MV-4-11 (cell line): ENCODE measurements at regions not wholly inside any gene's neighbourhood (a gene's known extent, or its start where the extent isn't known, plus 50 kb on each side); places are given as distances from the start of the nearest gene placed in this dataset.
A peak's percentile ranks its signal among the peaks of the same experiment; 100 is the strongest.

ENCODE experiments used
- DNase-seq: peaks from one replicate; lab custom pipeline; 2025; lab: John Stamatoyannopoulos, UW

DNA sequence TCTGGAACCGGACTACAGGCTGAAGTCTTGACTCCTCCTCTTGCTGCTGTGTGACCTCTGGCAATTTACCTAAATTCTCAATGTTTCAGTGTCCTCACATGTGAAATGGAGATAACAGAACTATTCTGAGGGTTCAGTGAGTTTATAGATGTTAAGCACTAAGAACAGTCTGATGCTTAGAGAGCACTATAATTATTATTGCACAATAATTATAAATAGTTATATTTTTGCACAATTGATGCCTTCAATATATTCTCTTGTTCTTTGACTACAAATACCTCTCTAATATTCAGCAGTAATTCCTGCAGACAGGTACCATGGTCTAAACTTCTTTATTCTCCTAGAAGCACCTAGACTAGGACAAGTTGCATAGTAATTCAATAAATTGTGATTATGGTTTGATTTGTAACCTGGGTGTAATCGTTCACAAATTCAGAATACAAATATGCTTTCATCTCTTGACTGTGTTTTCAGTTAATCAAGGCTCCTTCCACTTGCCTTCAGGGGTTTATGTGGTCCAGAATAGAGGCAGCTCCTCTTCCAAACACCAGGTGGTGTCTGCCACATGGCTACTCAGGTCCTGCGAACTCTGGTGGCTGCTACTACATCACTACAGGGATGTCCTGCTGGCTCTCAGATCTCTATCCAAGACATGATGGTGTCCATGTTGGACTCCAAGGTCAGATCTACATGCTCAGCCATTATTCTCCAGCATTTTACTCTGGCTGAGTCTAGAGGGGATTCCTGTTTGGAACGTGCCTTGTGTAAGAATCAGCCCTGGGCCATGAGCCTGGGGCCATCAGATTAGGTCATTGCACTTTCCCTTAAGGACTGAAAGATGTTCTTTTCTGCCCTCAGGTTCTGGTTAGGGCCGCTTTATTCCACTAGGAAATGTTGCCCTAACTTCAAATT lies 103.4 kb downstream of the QRFPR start:
- peak; percentile 24 for DNase-seq

DNA sequence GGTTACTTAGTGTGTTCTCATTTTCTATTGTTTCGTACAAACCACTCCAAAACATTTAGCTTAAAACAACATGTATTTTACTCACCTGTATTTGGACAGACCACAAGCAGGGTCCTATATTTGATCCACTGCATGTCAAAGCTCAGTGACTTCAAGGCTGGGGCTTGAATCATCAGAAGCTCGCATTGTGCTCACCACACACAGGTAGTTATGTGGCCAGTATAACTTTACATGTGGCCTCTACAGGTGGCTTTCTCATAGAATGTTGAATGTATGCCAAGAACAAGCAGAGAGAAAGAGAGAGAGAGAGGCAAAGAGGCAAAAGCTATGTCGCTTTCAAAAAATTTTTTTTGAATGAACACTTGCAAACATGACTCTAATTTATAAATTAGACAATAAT lies 107.6 kb downstream of the QRFPR start:
- no peak for DNase-seq

- DNase-seq: no peak
Observed at GRCh38 chr4:121272526-121272925, 108.3 kb downstream of the QRFPR start.

DNA sequence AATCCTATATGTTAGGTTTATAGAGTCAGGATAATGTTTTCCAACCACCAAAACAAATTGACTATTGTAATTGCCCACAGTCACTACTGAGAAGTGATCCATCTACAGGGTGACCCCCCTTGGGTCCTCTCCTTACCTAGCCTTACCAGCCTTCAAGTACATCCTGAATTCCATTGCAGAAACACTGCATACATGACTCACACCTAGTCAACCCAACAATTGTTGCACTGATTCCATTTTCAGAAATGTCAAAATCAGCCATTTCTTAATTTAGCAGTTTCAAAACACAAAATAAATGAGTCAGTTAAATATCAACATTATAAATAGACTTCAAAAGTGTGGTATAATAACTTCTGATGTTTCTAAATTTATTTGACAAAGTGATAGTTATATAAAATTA lies 106.3 kb upstream of the TNIP3 start:
- DNase-seq: no peak

GRCh38 chr4:121269001-121269400 lies 104.9 kb upstream of the TNIP3 start:
- DNase-seq: no peak

GRCh38 chr4:121266982-121267381 lies 102.9 kb upstream of the TNIP3 start:
- no peak for DNase-seq

DNA sequence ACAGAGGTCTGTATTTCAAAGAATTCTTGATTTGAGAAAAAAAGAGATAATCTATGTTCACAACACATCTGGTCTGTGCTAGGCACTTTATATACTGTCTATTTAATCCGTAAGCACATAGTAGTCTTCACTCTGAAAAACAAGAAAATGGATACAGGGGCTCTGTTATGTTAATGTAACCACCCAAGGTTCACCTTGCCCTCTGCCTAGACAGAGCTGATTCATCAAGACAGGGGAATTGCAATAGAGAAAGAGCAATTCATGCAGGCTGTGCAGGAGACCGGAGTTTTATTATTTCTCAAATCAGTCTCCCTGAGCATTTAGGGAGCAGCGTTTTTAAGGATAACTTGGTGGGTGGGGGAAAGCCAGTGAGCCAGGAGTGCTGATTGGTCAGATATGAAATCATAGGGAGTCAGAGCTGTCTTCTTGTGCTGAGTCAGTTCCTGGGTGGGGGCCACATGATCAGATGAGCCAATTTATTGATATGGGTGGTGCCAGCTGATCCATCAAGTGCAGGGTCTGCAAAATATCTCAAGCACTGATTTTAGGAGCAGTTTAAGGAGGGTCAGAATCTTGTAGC lies 92.9 kb upstream of the TNIP3 start:
- no peak for DNase-seq

DNA sequence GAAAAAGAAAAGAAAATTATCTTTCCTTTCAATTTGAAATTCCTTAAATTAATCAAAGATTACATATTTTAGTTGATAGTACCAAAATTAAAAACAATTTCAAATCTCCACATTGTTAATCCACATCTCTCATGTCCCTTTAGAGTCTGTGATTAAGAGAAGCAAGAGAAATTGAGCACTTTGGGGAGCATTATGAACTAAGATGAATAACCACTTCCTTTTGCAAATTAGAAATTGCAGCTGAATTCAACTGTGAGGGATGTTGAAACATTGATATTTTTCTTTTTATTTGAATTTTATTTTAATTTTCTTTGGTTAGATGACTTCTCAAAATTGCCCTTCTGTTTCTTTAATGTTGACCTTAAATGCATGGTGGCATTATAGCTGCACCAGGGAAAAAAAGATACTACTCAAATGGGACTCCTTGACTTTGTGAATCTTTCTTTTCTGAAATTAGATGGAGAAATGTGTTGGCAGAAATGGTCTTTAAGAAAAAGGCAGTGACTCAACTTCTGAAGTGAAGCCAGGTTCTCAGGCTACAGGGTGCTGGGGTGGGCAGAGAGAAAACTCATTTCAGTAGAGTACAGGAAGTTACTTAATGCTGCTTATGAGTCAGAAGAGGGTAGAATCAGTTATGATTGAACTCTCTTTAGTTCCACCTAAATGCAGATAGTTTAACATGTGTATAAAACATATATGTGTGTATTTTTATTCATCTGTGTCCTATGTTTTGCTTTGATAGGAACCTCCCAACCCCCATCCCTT lies 92.0 kb upstream of the TNIP3 start:
- DNase-seq: peak; percentile 86

GRCh38 chr4:121253961-121254360 lies 89.8 kb upstream of the TNIP3 start:
- no peak for DNase-seq

DNA sequence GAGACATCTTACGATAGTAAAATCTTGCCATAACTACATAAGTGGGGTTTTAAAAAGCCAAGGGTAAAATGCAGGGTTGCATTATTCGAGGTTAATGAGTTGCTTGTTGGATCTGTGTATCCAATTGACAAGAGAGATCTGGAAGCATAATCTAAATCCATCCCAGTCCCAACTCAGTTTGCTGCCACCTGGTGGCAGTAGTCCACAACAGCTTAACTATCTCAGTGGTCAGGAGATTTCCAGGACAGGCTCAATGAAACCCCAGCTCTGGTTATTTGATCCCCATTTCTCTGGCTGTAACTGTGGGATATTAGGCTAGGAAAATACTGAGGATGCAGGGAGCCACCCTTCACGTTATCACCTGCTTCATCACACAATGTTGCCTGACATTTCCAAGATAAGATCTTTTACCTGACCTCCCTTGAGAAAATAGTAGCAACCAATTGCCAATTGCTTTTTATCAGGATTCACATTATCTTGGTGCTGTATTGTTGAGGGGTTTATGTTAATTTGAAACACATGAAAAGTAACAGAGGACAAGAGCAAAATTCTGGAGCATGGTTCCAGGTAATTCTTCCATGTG lies 88.2 kb upstream of the TNIP3 start:
- DNase-seq: peak; percentile 57

DNA sequence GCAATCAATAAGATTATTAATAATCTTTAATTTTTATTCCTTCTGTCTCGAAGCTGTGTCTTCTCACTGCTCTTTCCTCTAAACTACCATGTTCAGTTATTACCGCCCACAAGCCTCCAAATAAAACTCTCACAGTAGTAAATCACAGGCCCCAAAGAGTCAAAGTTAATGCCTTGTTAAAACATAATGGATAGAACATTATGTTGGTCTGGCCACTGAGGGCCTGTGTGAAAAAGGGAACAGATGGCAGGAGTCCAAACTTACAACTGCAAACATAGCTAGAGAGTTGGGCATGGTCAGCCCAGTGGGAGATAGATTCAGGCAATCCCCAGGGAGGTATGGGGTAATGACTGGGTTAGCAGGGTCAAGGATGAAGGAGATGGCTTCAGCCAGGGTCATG lies 84.6 kb upstream of the TNIP3 start:
- DNase-seq: no peak

DNA sequence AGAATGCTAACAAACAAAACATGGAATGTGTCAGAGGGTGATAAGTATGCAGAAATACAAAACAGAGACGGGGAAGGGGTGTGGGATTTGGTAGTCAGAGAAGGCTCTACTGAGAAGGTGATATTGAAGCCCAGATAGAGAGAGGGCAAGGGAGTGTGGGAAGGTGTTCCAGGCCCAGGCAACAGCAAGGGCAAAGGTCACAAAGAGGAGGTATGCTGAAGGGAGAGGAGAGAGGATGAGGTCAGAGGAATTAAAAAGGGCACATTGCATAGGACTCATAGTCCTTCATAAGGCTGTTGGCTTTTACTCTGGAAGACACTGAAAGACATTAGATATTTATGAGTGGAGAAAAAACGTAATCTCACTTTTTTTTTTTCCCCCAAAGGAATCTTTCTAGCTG lies 82.6 kb upstream of the TNIP3 start:
- DNase-seq: no peak

DNA sequence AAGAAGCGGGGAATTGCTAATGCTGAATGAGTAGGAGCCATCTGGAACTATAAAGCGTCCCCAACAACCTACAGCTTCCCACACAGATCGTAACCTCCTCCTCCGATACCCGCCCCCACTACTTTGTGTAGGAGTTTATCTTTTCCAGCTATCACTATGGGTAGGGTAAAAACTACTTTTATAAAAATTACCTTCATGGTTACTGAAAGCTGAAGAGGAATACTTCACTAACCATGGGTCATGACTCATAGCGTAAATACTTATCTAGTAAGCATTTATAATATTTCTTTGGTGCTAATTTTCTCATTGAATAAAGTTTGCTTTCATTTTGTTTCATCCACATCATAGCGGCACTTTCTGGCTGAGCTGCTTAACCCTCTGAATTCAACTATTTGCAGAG lies 79.4 kb upstream of the TNIP3 start:
- DNase-seq: no peak

DNA sequence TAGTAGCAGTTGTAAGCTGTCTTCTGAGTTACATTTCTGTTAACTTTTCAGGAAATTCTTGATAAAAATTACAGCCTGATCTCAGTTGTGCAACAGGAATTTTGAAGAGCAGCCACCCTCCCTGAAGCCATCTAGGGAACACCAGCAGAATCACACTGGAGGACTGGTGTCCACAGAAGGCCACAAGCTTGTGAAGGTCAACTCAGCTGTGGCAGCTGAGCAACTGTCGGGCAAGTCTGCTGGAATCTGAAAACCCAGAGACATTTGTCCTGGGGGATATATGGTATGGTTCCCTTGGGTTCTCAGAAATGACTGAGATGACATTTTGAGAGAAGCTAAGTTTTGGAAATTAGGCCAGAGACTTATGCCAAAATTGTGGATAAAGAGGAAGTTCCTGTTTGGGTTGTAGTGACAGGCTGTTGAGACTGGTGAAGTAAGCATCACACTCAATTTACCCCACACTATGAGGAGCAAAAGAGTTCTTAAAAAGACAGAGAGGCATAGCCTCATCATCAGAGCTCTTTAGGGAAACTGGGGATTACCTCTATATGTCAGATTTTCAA lies 78.1 kb upstream of the TNIP3 start:
- DNase-seq: peak; percentile 36

DNA sequence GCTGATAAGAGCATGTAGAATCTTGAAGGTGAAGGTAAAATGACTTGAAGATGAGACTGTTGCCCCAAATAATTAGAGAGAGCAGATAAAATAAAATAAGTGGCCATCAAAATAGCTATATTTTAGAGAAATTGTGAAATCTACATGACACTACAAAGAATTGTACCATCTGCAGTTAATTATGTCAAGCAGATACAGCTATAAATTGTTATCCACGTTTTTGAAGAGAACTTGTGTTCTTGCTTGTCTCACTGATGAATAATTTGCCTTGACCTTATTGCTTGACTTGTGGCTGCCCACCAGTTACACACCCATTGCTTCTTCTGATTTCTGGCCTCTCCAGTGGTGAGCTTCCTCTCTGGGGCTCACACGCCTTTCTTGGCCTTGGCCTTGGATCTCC lies 75.8 kb upstream of the TNIP3 start:
- DNase-seq: no peak

GRCh38 chr4:121238461-121238860 lies 74.3 kb upstream of the TNIP3 start:
- DNase-seq: no peak

GRCh38 chr4:121237069-121237399 lies 72.9 kb upstream of the TNIP3 start:
- no peak for DNase-seq

DNA sequence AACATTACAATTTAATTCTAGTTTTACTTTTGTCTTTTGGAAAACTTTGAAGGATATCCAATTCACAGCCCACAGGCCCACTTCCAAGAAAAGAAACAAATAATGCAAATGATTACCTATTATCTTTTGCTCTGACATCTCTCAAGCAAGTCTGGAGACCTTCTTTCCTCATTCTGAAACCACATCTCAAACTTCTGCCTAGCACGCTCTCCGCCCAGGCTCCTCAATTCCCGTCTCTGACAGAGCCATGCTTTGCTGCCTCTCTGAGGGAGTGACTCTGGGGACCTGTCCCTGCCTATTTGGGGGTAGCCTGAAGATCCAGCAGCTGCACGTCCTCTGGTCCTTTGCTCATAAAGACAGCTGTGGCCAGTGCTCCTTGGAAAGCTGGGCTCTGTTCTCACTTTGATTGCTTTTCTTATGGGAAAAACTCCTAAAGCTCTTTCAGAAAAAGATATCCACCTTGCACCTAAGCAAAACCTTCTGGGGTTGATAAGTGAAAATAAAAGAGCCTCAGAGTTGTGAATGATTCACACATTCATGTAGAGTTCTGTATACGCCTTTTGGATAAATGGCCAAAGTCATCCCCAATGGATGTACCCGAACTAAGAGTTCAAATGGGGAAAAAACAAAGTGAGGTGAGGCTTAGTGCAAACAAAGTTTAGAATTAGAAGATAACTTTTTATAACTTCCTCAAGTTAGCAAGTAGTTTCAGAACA lies 72.4 kb upstream of the TNIP3 start:
- no peak for DNase-seq

DNA sequence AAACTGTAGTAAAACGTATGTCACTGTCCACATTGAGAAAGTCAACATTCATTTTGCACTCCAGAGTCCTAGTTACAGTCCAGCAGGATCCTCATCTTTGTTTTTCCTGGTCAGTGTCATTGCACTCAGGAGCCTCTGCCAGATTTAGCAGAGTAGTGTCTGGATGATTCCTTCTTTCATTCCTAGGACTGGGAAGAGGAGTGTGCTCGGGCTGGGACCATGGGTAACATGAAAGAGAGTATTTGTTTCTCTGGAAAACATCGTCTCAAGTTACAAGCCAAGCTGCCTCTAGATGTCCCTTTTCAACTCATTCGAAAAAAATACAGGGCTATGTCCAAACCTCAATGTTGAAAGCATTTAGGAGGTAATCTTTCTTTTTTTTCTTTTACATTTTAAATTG lies 69.9 kb upstream of the TNIP3 start:
- DNase-seq: no peak

- no peak for DNase-seq
Observed at GRCh38 chr4:121229993-121230392, 65.9 kb upstream of the TNIP3 start.

DNA sequence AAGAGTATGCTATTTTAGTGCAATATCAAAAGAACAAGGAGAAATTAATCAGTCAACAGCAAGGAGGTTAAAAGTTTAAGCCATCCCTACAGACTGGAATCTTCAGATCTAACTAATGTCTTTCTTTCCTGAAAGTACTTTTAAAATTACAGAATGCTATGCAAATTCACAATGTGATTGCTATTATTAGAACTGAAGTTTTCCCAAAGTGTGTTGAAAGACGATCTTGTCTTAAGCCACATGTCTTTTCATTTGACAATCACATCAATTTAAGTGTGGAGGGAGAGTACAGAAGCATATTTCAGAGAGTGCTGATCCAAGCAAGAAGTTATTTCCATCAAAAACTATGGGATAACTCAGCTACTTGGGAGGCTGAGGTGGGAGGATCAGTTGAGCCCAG lies 64.7 kb upstream of the TNIP3 start:
- no peak for DNase-seq

DNA sequence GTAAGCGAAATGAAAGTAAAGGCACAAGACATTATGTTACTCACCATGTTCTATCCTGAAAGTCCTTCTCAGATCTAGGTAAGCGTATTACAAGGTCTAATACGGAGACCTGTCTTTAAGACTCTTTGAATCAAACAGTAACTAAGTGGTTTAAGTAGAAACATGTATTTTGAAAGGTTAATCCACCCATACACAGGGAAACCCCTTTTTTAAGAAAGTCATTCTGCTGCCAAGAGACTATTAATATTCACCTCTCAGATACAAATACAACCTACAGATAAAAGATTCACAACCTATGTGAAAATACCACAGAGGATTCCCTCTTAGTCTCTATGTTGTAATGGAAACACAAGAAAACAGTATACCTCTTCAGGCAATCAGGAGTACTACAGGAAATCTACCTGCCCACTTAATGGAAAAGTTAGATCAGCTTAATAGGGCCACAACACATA lies 63.2 kb upstream of the TNIP3 start:
- no peak for DNase-seq
